CD1c-positive myeloid dendritic cell (primary cell): ENCODE measurements at regions not wholly inside any gene's neighbourhood (a gene's known extent, or its start where the extent isn't known, plus 50 kb on each side); places are given as distances from the start of the nearest gene placed in this dataset.
A peak's percentile ranks its signal among the peaks of the same experiment; 100 is the strongest.

Experiments
- DNase-seq: peaks from one replicate; pipeline ENCODE4 v3.0.0-alpha.2; 2016; ENCODE audit errors: extremely low spot score

GRCh38 chr1:221069986-221070385, 190.7 kb downstream of the HLX start:
- peak; percentile 57 for DNase-seq

DNA sequence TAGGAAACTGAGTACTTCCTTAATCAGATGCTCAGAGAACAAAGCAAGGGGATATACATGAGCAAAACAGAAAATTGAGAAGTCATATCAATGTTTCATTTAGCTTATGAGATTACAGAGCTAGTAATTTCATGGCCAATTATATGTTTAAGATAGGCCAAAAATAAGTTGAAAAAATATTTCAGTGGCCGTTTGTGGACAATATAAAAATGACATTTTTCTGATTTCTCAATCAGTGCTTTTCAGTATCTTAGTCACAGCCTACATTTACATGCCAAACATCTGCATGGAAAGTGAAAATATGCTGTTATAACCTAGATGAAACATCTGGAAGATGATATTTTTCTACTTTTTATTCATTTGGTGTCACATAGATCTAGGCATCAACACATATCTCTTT, 192.5 kb downstream of the HLX start:
- DNase-seq = peak; percentile 53

- peak; percentile 48 for DNase-seq
These were observed 193.0 kb downstream of the HLX start for GRCh38 chr1:221072214-221072613.

DNA sequence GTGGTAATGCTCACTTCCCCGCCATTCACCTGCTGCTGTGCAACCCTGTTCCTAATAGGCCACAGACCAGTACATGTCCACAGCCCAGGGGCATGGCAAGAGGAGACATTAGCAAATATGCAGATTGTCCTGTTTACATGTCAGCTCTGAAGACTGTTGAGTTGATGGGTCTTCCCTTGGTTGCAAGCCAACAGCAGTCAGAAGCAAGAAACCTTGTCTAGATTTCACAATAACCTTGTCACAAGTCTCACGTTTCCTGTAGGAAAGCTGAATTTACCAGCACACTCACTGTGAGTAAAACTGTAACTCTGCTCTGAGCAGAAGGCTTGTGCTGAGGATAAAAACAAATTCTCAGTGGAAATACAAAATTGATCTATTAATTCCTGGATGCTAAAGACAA, 195.1 kb downstream of the HLX start:
- DNase-seq = peak; percentile 50

DNA sequence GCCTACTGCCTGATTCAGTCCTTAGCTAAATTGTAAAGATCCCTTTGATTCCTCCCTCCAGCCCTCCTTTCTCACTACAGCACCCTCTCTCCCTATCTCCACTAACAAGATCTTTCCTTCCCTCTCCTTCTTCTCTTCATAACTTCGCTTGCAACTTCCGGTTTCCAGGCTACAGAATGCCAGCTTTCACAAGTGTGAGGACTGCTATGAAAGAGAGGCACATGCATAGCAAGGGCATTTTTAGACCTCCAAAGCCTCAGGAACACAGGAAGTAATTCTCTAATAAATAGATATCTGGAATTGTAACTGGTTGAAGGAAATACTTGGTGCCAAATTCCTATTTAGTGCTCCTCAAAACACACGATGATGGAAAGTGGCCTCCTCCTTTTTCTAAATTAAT, 196.7 kb downstream of the HLX start:
- DNase-seq = no peak

DNA sequence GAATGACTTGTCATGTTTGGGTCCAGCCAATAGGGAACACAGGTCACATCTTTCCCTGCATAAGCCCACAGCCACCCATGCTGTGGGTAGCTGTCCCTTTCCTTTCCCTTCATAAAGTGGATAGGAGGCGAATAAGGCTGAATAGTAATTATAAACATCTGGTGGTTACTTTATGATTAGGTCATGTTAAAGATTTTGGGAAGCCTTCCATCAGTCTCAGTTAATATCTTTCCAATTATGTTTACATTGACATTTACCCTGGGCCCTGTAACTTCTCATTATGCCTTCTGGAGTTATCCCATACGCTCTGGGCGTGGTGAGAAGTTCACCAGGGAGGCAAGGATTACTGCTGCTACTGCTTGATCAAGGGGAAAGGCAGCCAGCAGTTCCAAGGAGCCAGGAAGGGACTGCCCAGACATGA, 197.2 kb downstream of the HLX start:
- no peak for DNase-seq

GRCh38 chr1:221078260-221078965, 199.2 kb downstream of the HLX start:
- no peak for DNase-seq

- no peak for DNase-seq
These were observed 204.7 kb downstream of the HLX start for GRCh38 chr1:221083902-221084301.

- no peak for DNase-seq
These were observed 205.4 kb downstream of the HLX start for GRCh38 chr1:221084681-221085080.

DNA sequence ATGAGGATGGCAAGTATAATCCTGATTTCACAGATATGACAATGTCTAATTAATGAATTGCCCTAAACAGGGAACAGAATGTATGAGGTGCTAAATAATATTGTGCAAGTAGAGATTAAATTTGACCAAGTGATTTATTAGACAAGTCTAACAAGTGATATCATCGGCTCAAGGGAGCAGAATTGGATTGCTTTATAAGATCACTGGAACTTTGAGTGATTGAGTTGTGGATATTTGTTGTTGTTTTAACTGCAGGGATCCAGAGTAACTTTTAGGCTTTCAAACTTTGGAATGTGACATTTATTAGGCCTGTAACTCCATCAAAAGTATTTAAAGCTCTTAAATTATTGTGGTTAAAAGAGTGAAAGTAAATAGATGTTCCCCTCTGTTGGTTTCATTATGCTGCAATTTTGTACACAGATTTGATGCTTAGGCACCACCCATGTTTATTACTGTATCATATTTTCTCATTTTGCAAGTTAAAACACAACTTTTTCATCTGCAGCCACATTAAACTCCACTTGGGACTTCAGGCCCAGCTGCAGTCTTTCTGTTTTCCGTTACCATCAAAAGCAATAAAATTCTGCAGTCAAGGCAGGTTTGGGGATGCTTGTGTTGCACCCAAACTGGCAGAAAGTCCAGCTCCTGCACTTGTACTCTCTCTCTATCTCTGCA, 206.6 kb downstream of the HLX start:
- no peak for DNase-seq

- no peak for DNase-seq
These were observed 208.7 kb downstream of the HLX start for GRCh38 chr1:221087919-221088318.

- no peak for DNase-seq
These were observed 210.0 kb downstream of the HLX start for GRCh38 chr1:221089273-221089672.

- no peak for DNase-seq
These were observed 210.6 kb downstream of the HLX start for GRCh38 chr1:221089803-221090202.

- no peak for DNase-seq
These were observed 214.9 kb downstream of the HLX start for GRCh38 chr1:221093903-221094791.

DNA sequence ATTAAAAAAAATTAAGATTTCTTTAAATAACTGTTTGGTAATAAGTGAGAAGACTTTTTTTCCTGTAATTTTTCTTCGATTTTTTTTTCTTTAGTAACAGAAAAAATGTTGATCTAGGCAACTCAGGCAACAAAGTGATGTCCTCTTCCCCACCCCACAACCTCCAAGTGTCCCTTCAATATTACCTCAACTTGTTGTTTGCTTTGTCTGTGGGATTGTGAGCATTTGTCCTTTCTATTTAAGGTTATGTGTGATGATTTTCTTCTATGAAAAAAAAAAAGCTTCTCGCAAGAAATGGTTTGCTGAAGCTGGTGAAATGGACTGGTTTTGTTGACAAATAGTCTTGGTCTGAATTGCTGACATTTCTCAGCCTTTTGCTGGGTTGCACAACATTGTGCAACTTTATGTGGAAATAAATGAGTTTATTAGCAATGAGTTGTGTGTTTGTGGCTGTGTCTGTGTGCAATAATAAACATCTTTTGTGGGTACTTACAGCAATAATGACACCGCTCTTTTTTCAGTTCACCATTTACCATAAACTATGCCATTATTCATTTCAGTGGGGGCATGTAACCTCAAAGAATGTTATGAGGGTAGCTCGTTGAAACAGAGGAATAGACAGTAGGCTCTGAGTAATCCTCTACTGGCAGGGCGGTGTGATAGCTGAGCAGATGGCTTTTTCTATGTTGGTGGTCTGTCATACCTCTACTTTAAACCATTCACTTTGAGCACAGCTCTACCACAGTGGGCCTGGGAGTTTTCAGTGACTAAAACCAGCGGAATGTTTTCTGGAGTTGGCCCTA, 218.4 kb downstream of the HLX start:
- peak; percentile 93 for DNase-seq

DNA sequence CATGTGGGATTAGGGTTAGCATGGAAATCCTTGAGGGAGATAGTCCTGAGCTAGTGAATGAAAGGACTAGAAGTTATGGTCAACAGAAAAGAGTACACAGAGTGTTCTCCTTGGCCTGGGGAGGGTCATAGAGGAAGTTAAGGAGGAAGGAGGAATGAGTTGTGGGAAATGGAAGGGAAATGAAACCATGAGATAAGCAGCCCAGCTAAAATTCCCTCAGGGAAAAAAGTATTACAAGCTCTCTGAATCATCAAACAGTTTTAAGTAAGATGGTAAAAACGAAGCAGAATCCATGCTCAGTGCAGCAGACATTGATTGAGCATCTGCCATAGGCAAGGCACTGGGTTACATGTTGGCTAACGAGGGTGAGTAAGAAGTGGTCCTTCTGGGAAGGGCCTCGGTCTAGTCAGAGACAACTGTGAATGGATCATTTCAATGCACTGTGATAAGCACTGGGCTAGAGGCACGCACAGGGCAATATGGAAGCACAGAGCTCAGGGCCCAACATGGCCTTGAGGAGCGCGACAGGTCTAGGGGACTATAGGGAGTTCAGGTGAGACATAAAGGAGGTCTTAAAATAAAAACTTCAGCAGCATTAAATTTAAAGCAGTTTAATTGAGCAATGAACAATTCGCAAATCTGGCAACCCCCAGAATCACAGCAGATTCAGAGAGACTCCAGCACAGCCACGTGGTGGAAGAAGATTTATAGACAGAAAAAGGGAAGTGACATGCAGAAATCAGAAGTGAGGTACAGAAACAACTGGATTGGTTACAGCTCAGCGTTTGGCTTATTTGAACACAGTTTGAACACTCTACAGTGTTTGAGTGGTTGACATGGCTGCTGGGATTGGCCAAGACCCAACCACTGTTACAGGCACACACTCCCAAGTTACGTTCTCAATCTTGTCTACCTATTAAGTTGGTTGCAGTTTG, 219.5 kb downstream of the HLX start:
- peak; percentile 82 for DNase-seq

DNA sequence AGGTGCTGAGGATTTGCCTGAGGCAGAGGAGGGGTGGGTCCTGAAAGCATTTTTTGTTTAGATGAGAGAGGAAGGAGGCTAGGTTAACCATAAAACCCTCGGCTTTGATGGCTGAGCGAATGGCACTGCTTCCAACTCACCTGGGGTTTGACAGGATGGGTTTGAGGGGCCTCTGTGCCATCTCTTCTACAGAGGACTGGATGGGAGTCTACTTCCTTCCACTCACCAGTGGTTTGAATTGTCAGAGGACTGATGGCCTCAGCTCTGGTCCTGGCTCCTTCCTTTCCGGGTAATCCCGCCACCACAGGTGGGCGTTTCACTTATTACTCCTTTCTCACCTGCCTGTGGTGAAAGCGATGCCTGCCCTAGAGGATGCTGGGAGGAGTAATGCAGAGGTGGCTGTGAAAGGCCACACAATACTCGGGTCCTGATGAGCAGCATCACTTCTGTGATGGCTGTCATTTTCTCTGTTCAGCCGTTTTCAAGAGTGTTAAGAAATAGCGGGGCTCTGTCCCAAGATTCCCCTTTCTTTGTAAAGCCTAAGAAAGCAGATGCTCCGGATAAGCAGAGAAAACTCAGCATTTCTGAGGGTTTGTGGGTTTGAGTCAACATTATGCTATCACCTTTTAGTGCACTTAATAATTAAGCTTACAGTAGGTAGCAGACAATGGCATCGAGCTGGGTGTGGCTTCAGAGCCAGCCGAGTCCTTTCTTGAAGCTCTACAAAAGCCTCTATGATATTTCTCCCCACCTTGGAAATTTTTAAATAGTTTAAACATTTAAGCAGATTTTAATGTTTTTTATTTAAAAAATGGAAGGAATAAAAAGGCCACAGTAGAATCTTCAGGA, 220.7 kb downstream of the HLX start:
- peak; percentile 43 for DNase-seq

DNA sequence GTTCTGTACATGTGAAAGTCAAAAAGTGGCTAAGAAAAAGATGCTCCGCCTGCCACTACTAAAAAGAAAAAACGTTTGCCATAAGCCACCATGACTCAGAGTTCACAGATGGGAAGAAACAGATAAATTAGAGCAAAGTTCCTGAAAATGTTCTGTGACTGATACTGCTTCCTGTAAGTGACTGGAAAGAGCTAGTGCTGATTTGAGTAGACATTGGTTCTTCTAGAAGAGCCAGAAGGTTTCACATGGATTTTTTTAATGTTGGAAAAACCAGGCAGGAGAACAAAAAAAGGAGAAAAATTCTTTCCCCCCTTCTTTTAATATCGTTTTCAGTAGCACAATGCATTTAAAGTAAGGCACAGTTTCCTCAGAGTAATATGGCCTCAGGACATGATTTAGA, 221.4 kb downstream of the HLX start:
- DNase-seq = peak; percentile 83

- no peak for DNase-seq
These were observed 222.8 kb downstream of the HLX start for GRCh38 chr1:221101807-221102605.
